ENCODE measurements at regions not wholly inside any gene's neighbourhood (a gene's known extent, or its start where the extent isn't known, plus 50 kb on each side); places are given as distances from the start of the nearest gene placed in this dataset.

GRCh38 chr7:67486401-67486800 lies 489.8 kb downstream of the TYW1 start:
- TF ChIP-seq CTCF (IDR thresholded peaks at IDR 0.05), result no peak
- TF ChIP-seq EP300 (IDR thresholded peaks at IDR 0.05), result no peak
- TF ChIP-seq POLR2AphosphoS5 (IDR thresholded peaks at IDR 0.05), result no peak

Measured in esophagus muscularis mucosa (tissue), 4 donors.